HUES48 (cell line): ENCODE measurements at regions not wholly inside any gene's neighbourhood (a gene's known extent, or its start where the extent isn't known, plus 50 kb on each side); places are given as distances from the start of the nearest gene placed in this dataset.
"Not testable (repeated sequence)": the region's sequence is repeated elsewhere in the genome, so short reads cannot be mapped to it uniquely, and the experiment has no call there.

ENCODE experiments used
- H3K27ac ChIP-seq: one replicate; pipeline ENCODE4 v1.7.0; 2013; ENCODE audit warnings: low read depth, low read length, inconsistent platforms
- H3K27me3 ChIP-seq: 2 replicates; pipeline ENCODE4 v1.6.1; 2013; ENCODE audit warnings: mild to moderate bottlenecking, low read length; ENCODE audit not compliant: control insufficient read depth, insufficient read depth
- H3K36me3 ChIP-seq: 2 replicates; pipeline ENCODE4 v1.6.1; 2013; ENCODE audit warnings: low read length; ENCODE audit not compliant: control insufficient read depth, insufficient read depth
- H3K4me1 ChIP-seq: 2 replicates; pipeline ENCODE4 v1.6.1; 2013; ENCODE audit warnings: mild to moderate bottlenecking, low read length; ENCODE audit not compliant: control insufficient read depth, insufficient read depth
- H3K4me3 ChIP-seq: 2 replicates; pipeline ENCODE4 v1.5.1; 2013; ENCODE audit warnings: mild to moderate bottlenecking, low read depth, low read length
- H3K9ac ChIP-seq: 2 replicates; pipeline ENCODE4 v1.6.1; 2013; ENCODE audit warnings: mild to moderate bottlenecking, low read depth, low read length, moderate library complexity
- H3K9me3 ChIP-seq: 2 replicates; pipeline ENCODE4 v1.6.1; 2013; ENCODE audit warnings: low read length; ENCODE audit not compliant: control insufficient read depth, insufficient read depth

DNA sequence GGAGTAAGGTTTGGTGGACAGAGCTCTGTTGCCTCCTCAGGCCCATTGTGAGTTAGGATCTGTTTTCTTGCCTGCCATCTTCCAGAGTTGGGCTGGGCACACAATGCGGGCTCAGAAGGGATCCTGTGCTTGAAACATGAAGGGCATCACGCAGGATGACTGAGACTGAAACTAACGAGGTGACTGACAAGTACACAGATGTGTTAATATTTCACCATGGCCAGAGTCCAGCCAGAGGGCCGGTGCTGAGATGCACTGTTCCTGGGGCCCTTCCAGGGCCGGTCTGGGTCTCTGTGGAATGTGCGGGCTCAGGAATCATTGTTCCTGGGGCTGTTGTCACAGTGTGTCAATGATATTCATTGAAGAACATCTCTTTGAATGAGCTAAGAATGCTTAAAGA is 163.7 kb downstream of the URI1 start:
- Histone ChIP-seq H3K9me3 (no peaks in the 10 kb centered on the region), H3K27ac (no peak overlapping the region), H3K4me1 (no peaks in the 10 kb centered on the region), H3K4me3 (no peak overlapping the region), H3K27me3 (no peaks in the 10 kb centered on the region), H3K9ac (no peak overlapping the region), H3K36me3 (no peaks in the 10 kb centered on the region)

DNA sequence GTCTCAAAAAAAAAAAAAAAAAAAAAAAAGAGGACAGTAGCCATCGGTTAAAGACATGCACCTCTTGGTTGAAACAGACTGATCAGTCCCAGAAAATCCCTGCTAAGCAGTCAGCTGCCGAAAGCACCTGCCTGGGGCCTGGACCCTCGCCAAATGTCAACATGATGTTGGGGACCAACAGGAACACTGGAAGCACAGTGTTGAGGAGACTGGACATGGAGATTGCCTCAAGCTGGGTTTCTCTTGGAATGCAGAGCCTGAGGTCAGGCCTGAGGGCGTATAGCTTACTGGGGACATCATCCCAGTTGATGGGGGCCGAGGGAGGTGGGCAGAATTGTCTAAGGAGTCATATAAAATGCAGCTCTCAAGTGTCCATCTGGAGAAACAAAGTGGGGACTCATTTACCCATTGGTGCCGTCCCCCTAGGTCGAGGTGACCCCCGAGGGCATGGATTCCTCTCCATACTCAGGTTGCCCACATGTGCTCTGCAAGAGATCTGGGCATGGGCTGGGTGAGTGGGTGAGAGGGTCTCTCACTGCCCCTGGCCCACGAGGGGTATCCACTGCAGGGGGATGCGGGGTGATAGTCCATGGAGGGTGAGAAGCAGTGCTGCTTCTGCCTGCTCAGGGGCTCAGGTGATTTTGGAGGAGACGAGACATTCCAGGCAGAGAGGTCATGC is 164.5 kb downstream of the URI1 start:
- no peak overlapping the region for H3K27ac ChIP-seq
- H3K27me3 ChIP-seq = no peaks in the 10 kb centered on the region
- no peaks in the 10 kb centered on the region for H3K36me3 ChIP-seq
- H3K4me1 ChIP-seq = no peaks in the 10 kb centered on the region
- no peak overlapping the region for H3K4me3 ChIP-seq
- H3K9me3 ChIP-seq = no peaks in the 10 kb centered on the region
- H3K9ac ChIP-seq = no peak overlapping the region

DNA sequence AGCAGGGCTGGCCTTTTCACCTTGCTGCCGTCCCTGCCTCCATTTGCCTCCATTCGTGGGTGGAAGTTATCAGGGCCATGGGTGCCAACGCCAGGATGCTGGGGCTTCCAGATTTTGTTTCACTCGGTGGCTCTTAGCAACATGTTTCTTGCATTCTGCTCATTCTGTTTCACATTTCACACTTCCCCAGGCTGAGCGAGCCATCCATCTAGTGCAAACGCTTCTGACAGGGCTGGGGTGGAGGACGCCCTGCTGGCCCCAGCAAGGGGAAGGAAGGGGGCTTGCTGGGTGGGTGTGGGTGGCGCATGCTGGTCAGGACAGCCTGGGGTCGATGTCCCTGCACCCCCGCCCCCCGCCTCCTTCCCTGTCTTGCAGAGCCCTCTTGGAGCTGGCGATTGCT is 165.2 kb downstream of the URI1 start:
- Histone ChIP-seq H3K4me1 (no peaks in the 10 kb centered on the region), H3K27me3 (no peaks in the 10 kb centered on the region), H3K36me3 (no peaks in the 10 kb centered on the region), H3K9ac (no peak overlapping the region), H3K27ac (no peak overlapping the region), H3K4me3 (no peak overlapping the region), H3K9me3 (no peaks in the 10 kb centered on the region)

- Histone ChIP-seq H3K9me3 (no peaks in the 10 kb centered on the region), H3K4me1 (no peaks in the 10 kb centered on the region), H3K27ac (no peak overlapping the region), H3K9ac (no peak overlapping the region), H3K27me3 (no peaks in the 10 kb centered on the region), H3K36me3 (no peaks in the 10 kb centered on the region), H3K4me3 (no peak overlapping the region)
Observed at GRCh38 chr19:30109565-30109964, 167.5 kb downstream of the URI1 start.

DNA sequence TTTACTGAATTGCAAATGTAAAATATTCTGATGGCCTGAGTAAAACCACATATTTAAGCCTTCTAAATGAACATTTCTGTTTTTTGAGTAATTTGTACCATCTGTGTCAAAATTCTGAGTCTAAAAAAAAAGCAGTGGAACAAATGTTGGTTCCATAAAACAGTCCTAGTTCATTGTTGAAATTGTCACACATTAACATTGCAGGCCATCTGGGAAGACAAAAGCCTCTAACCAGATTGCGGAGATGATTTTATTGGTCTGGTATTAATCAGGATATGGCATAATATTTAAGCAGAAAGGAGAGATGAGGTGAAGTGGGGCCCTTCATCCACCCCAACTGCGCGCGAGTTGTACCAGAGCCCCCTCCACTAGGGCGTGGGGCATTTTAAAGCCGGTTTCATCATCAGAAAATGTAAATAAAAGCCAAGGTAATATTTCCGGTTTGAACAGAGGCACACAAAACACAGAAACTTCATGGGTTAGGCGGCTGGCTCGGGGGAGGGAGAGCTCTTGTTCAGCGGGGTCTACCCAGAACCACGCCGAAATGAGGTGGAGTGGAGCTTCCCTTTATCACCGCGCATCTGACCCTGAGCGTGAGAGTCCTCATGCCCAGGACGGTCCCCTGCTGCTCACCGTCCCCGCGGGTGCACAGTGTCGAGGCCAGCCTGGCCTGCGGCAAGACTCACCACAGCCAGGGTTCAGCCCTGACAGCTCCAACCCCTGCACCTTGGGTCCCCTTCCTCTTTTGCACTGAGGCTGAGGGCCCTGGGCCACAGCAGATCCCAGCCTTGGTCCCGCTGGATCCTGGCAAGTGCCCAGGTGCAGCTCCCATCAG is 169.2 kb downstream of the URI1 start:
- no peaks in the 10 kb centered on the region for H3K4me1 ChIP-seq
- no peaks in the 10 kb centered on the region for H3K9me3 ChIP-seq
- no peak overlapping the region for H3K27ac ChIP-seq
- no peaks in the 10 kb centered on the region for H3K36me3 ChIP-seq
- no peak overlapping the region for H3K4me3 ChIP-seq
- H3K9ac ChIP-seq = no peak overlapping the region
- H3K27me3 ChIP-seq = no peaks in the 10 kb centered on the region

- Histone ChIP-seq H3K27ac (no peak overlapping the region), H3K4me3 (no peak overlapping the region), H3K36me3 (no peaks in the 10 kb centered on the region), H3K4me1 (no peaks in the 10 kb centered on the region), H3K27me3 (no peaks in the 10 kb centered on the region), H3K9me3 (no peaks in the 10 kb centered on the region), H3K9ac (no peak overlapping the region)
Observed at GRCh38 chr19:30112171-30112570, 170.1 kb downstream of the URI1 start.

- Histone ChIP-seq H3K27ac (no peak overlapping the region), H3K27me3 (no peaks in the 10 kb centered on the region), H3K9ac (no peak overlapping the region)
Observed at GRCh38 chr19:30112666-30113065, 170.6 kb downstream of the URI1 start.

GRCh38 chr19:30113186-30113585 is 171.1 kb downstream of the URI1 start:
- Histone ChIP-seq H3K36me3 (no peaks in the 10 kb centered on the region), H3K4me3 (no peak overlapping the region), H3K9me3 (no peaks in the 10 kb centered on the region), H3K27ac (no peak overlapping the region), H3K9ac (no peak overlapping the region), H3K27me3 (no peaks in the 10 kb centered on the region), H3K4me1 (no peaks in the 10 kb centered on the region)

More at GRCh38 chr19:30112666-30113065, 170.6 kb downstream of the URI1 start:
- no peaks in the 10 kb centered on the region for H3K4me1 ChIP-seq
- no peaks in the 10 kb centered on the region for H3K9me3 ChIP-seq
- no peak overlapping the region for H3K4me3 ChIP-seq
- H3K36me3 ChIP-seq = no peaks in the 10 kb centered on the region

DNA sequence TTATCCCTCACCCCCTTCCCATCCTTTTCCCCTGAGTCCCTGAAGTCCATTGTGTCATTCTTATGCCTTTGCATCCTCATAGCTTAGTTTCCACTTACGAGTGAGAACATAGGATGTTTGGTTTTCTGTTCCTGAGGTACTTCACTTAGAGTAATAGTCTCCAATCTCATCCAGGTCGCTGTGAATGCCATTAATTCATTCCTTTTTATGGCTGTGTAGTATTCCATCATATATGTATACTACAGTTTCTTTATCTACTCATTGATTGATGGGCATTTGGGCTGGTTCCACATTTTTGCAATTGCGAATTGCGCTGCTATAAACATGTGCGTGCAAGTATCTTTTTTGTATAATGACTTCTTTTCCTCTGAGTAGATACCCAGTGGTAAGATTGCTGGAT is 172.1 kb downstream of the URI1 start:
- not testable (repeated sequence) for H3K4me3 ChIP-seq, H3K27me3 ChIP-seq, H3K9me3 ChIP-seq, H3K9ac ChIP-seq, H3K27ac ChIP-seq, H3K4me1 ChIP-seq, H3K36me3 ChIP-seq

GRCh38 chr19:30115947-30116346 is 173.9 kb downstream of the URI1 start:
- H3K4me3 ChIP-seq = no peak overlapping the region
- H3K36me3 ChIP-seq = no peaks in the 10 kb centered on the region
- no peaks in the 10 kb centered on the region for H3K27me3 ChIP-seq
- no peaks in the 10 kb centered on the region for H3K4me1 ChIP-seq
- H3K27ac ChIP-seq = no peak overlapping the region
- no peaks in the 10 kb centered on the region for H3K9me3 ChIP-seq
- H3K9ac ChIP-seq = no peak overlapping the region

DNA sequence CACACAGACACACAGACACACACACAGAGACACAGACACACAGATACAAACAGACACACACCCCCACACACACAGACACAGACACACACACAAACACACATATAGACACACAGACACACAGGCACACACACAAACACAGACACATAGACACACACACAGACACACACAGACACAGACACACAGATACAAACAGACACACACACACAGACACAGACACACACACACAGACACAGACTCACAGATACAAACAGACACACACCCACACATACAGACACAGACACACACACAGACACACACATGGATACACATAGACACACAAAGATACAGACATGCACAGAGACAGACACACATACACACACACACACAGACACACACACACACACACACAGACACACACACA is 174.5 kb downstream of the URI1 start:
- H3K9ac ChIP-seq = no peak overlapping the region
- no peaks in the 10 kb centered on the region for H3K27me3 ChIP-seq

More for the DNA sequence above, 174.5 kb downstream of the URI1 start:
- Histone ChIP-seq H3K27ac (no peak overlapping the region), H3K36me3 (no peaks in the 10 kb centered on the region), H3K4me3 (no peak overlapping the region), H3K9me3 (no peaks in the 10 kb centered on the region), H3K4me1 (no peaks in the 10 kb centered on the region)
